NB4 (cell line): ENCODE measurements at regions not wholly inside any gene's neighbourhood (a gene's known extent, or its start where the extent isn't known, plus 50 kb on each side); places are given as distances from the start of the nearest gene placed in this dataset.

Experiments used
- MYC ChIP-seq: IDR thresholded peaks from 2 replicates; pipeline ENCODE4 v1.6.1; 2011; ENCODE audit warnings: low read depth, low read length
- POLR2A ChIP-seq: IDR thresholded peaks from 2 replicates; pipeline ENCODE4 v1.6.1; 2011; ENCODE audit warnings: mild to moderate bottlenecking; ENCODE audit not compliant: insufficient read length; ENCODE audit errors: extremely low read depth
- TF ChIP-seq, protein P1 (sequence below): IDR thresholded peaks from one replicate; pipeline ENCODE4 v1.5.1; 2012; ENCODE audit warnings: low read depth, low read length
- TF ChIP-seq, protein P2 (sequence below): IDR thresholded peaks from 2 replicates; pipeline ENCODE4 v1.6.1; 2011; ENCODE audit warnings: low read depth, low read length

DNA sequence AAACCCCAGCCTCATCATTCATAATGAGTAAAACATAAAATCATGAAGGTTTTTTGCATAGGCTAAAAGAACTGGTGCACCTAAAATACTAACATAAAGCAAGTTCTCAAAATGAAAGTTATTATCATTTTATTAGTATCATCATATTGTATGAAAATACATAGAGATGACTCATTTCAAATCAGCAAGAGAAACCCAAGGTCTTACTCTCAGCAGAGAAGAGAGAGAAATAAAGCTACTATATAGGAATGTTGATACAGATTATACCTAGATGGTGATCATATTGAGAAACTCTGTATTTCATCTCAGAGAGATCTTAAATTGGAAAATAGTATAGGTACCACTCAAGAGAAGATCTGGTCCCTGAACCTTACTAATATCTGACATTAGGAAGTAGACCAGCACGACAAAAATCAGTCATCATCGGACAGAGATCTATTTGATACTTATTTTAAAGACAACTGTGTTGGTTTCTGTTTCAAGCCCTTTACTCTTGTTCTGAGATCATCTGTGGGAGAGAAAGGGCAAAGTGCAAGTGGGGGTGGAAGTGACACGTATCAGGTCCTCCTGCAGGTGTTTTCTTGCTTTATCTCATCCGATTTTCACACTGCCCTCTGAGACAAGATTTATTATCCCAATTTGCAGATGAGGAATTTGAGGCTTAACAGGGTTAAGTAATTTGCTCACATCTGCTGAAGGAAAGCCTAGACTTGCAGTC lies 532.3 kb downstream of the MAFB start:
- TF ChIP-seq MYC (no peak), POLR2A (no peak)
- TF ChIP-seq, protein P1, sequence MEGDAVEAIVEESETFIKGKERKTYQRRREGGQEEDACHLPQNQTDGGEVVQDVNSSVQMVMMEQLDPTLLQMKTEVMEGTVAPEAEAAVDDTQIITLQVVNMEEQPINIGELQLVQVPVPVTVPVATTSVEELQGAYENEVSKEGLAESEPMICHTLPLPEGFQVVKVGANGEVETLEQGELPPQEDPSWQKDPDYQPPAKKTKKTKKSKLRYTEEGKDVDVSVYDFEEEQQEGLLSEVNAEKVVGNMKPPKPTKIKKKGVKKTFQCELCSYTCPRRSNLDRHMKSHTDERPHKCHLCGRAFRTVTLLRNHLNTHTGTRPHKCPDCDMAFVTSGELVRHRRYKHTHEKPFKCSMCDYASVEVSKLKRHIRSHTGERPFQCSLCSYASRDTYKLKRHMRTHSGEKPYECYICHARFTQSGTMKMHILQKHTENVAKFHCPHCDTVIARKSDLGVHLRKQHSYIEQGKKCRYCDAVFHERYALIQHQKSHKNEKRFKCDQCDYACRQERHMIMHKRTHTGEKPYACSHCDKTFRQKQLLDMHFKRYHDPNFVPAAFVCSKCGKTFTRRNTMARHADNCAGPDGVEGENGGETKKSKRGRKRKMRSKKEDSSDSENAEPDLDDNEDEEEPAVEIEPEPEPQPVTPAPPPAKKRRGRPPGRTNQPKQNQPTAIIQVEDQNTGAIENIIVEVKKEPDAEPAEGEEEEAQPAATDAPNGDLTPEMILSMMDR: no peak
- TF ChIP-seq, protein P2, sequence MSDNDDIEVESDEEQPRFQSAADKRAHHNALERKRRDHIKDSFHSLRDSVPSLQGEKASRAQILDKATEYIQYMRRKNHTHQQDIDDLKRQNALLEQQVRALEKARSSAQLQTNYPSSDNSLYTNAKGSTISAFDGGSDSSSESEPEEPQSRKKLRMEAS: no peak
